Psoas muscle (tissue), 7 donors: ENCODE measurements at regions not wholly inside any gene's neighbourhood (a gene's known extent, or its start where the extent isn't known, plus 50 kb on each side); places are given as distances from the start of the nearest gene placed in this dataset.

Experiments
- ATAC-seq, 4 donors: fragments of 200-7000 bp; cut with Tn5 transposase; one replicate each; pipeline ENCODE4 v1.9.1; 2020; ENCODE audit warnings: moderate library complexity in 3 of 4, mild to moderate bottlenecking in 2 of 4
- DNase-seq, 2 donors: peaks; one replicate each; pipeline ENCODE4 v3.0.0-alpha.2; 2020
- H3K27ac ChIP-seq: fragments of 200-600 bp; one replicate; pipeline ENCODE4 v1.8.0; 2022
- H3K27me3 ChIP-seq, 3 donors: fragments of 200-600 bp in 1 of 3; one replicate each; pipeline versions ENCODE4 v1.6.1 to v1.8.0; 2013 to 2022; ENCODE audit warnings: low read length in 2 of 3, mild to moderate bottlenecking in 2 of 3, moderate library complexity in 1 of 3; ENCODE audit not compliant: insufficient read depth in 3 of 3
- H3K36me3 ChIP-seq, 2 donors: fragments of 200-600 bp in 1 of 2; one replicate each; pipeline versions ENCODE4 v1.6.1 to v1.8.0; 2013 to 2022; ENCODE audit warnings: low read depth in 1 of 2, mild to moderate bottlenecking in 1 of 2, moderate library complexity in 1 of 2; ENCODE audit not compliant: insufficient read depth in 1 of 2
- H3K4me1 ChIP-seq: fragments of 200-600 bp; one replicate; pipeline ENCODE4 v1.8.0; 2022
- H3K4me3 ChIP-seq: fragments of 200-600 bp; one replicate; pipeline ENCODE4 v1.8.0; 2022; ENCODE audit warnings: mild to moderate bottlenecking
- H3K9me3 ChIP-seq: fragments of 200-600 bp; one replicate; pipeline ENCODE4 v1.8.0; 2022
- CTCF ChIP-seq: fragments of 200-600 bp; IDR thresholded peaks from one replicate; pipeline ENCODE4 v1.8.0; 2022; ENCODE audit warnings: antibody characterized with exemption
- WGBS, 3 donors: extraction: QIAGEN DNeasy Blood & Tissue Kit; methylation state at CpG; one replicate each; pipeline versions ENCODE4 v1.1.6 to v1.1.7; 2013; 5-methylcytosine and 5-hydroxymethylcytosine counted together
- intact Hi-C, 2 donors: fragments of 100-400 bp; cut with DNase I; formaldehyde crosslinking; loops; one replicate each; pipeline versions ENCODE4 v1.11.0 to v1.14.2; 2022
- donor health status: healthy with polysubstance abuse.
- donor health status: DM: no; HTN: no; CAD: no; lungs with moderate emphysema.
- donor health status: Bipolar disorder and iron deficiency.
- donor health status: healthy.
- donor health status: DM: yes; HTN: yes; CAD: no.
- donor health status: DM: no; HTN: no; CAD: no.
- donor health status: DM: yes; HTN: yes; CAD: no.

- Histone ChIP-seq H3K4me1 (no peaks in the 10 kb centered on the region), H3K4me3 (no peak overlapping the region), H3K27ac (no peak overlapping the region), H3K27me3 (no peaks in the 10 kb centered on the region), H3K36me3 (no peaks in the 10 kb centered on the region), H3K9me3 (no peaks in the 10 kb centered on the region)
- TF ChIP-seq CTCF, result no peak
- DNase-seq (no peak), ATAC-seq (no peak)
- WGBS, 3 donors, result 31 to 46% (median 34%) methylated on average over 3 of the region's 3 CpGs
- intact Hi-C loops, result no loop called here
These were observed 1064.8 kb downstream of the SUCLG1 start for GRCh38 chr2:83394134-83394904.

- 86 to 94% (median 88%) methylated on average over 1 of the region's 1 CpG for WGBS, 3 donors
- Histone ChIP-seq H3K4me1 (no peaks in the 10 kb centered on the region), H3K4me3 (no peak overlapping the region), H3K36me3 (no peaks in the 10 kb centered on the region), H3K9me3 (no peaks in the 10 kb centered on the region), H3K27me3 (no peaks in the 10 kb centered on the region), H3K27ac (no peak overlapping the region)
- DNase-seq (no peak), ATAC-seq (no peak)
- TF ChIP-seq CTCF, result no peak
- intact Hi-C loops, result no loop called here
These were observed 1070.3 kb downstream of the SUCLG1 start for GRCh38 chr2:83388804-83389203.

- Histone ChIP-seq H3K9me3 (no peaks in the 10 kb centered on the region), H3K36me3 (no peaks in the 10 kb centered on the region), H3K4me1 (no peaks in the 10 kb centered on the region), H3K4me3 (no peak overlapping the region), H3K27me3 (no peaks in the 10 kb centered on the region), H3K27ac (no peak overlapping the region)
- no peak for DNase-seq
- intact Hi-C loops, result no loop called here
- ATAC-seq, result no peak
- WGBS, 3 donors, result 84 to 90% (median 86%) methylated on average over 1 of the region's 1 CpG
- TF ChIP-seq CTCF, result no peak
These were observed 1072.5 kb downstream of the SUCLG1 start for GRCh38 chr2:83386549-83386948.

GRCh38 chr2:83378921-83379320, 1080.2 kb downstream of the SUCLG1 start:
- ATAC-seq, result no peak
- intact Hi-C loops, result no loop called here
- TF ChIP-seq CTCF, result no peak
- Histone ChIP-seq H3K27me3 (no peaks in the 10 kb centered on the region), H3K9me3 (no peaks in the 10 kb centered on the region), H3K4me3 (no peak overlapping the region), H3K4me1 (no peaks in the 10 kb centered on the region), H3K36me3 (no peaks in the 10 kb centered on the region), H3K27ac (no peak overlapping the region)
- DNase-seq, result no peak

- DNase-seq (no peak), ATAC-seq (no peak)
- Histone ChIP-seq H3K4me3 (no peak overlapping the region), H3K9me3 (no peaks in the 10 kb centered on the region), H3K36me3 (no peaks in the 10 kb centered on the region), H3K4me1 (no peaks in the 10 kb centered on the region), H3K27ac (no peak overlapping the region), H3K27me3 (no peaks in the 10 kb centered on the region)
- intact Hi-C loops, result no loop called here
- 72 to 87% (median 78%) methylated on average over 2 of the region's 2 CpGs for WGBS, 3 donors
- TF ChIP-seq CTCF, result no peak
These were observed 1082.3 kb downstream of the SUCLG1 start for GRCh38 chr2:83376731-83377130.
